ENCODE measurements at regions not wholly inside any gene's neighbourhood (a gene's known extent, or its start where the extent isn't known, plus 50 kb on each side); places are given as distances from the start of the nearest gene placed in this dataset.
"Not testable (repeated sequence)": the region's sequence is repeated elsewhere in the genome, so short reads cannot be mapped to it uniquely, and the experiment has no call there.

GRCh38 chr16:16672180-16672812 is 293.4 kb downstream of the NPIPA7 start:
- DNase-seq (ENCODE audit: low spot score) = not testable (repeated sequence)

GRCh38 chr16:16674820-16675219 is 295.9 kb downstream of the NPIPA7 start:
- DNase-seq (ENCODE audit: low spot score); in situ Hi-C loops (cut with MboI; ENCODE audit: low pct_unique_long_range_greater_than_20kb, low sequenced_read_pairs, unreplicated experiment): not testable (repeated sequence)

More at GRCh38 chr16:16672180-16672812, 293.4 kb downstream of the NPIPA7 start:
- in situ Hi-C loops (cut with MboI; ENCODE audit: low pct_unique_long_range_greater_than_20kb, low sequenced_read_pairs, unreplicated experiment) = not testable (repeated sequence)

GRCh38 chr16:16721849-16722248 is 342.9 kb downstream of the NPIPA7 start:
- DNase-seq (ENCODE audit: low spot score); in situ Hi-C loops (cut with MboI; ENCODE audit: low pct_unique_long_range_greater_than_20kb, low sequenced_read_pairs, unreplicated experiment): not testable (repeated sequence)

- in situ Hi-C loops (cut with MboI; ENCODE audit: low pct_unique_long_range_greater_than_20kb, low sequenced_read_pairs, unreplicated experiment); DNase-seq (ENCODE audit: low spot score): not testable (repeated sequence)
Measured at GRCh38 chr16:16722666-16723065, 343.7 kb downstream of the NPIPA7 start.

- DNase-seq (ENCODE audit: low spot score); in situ Hi-C loops (cut with MboI; ENCODE audit: low pct_unique_long_range_greater_than_20kb, low sequenced_read_pairs, unreplicated experiment): not testable (repeated sequence)
Measured at GRCh38 chr16:16723819-16724519, 345.0 kb downstream of the NPIPA7 start.

- in situ Hi-C loops (cut with MboI; ENCODE audit: low pct_unique_long_range_greater_than_20kb, low sequenced_read_pairs, unreplicated experiment); DNase-seq (ENCODE audit: low spot score): not testable (repeated sequence)
Measured at GRCh38 chr16:16727048-16727447, 348.1 kb downstream of the NPIPA7 start.

GRCh38 chr16:16742573-16742972 is 363.6 kb downstream of the NPIPA7 start:
- DNase-seq (ENCODE audit: low spot score); in situ Hi-C loops (cut with MboI; ENCODE audit: low pct_unique_long_range_greater_than_20kb, low sequenced_read_pairs, unreplicated experiment): not testable (repeated sequence)

GRCh38 chr16:16754992-16755667 is 376.2 kb downstream of the NPIPA7 start:
- DNase-seq (ENCODE audit: low spot score); in situ Hi-C loops (cut with MboI; ENCODE audit: low pct_unique_long_range_greater_than_20kb, low sequenced_read_pairs, unreplicated experiment): not testable (repeated sequence)

- DNase-seq (ENCODE audit: low spot score) = no peak
- in situ Hi-C loops (cut with MboI; ENCODE audit: low pct_unique_long_range_greater_than_20kb, low sequenced_read_pairs, unreplicated experiment) = no loop called here
- TF ChIP-seq CTCF (IDR thresholded peaks at IDR 0.05; ENCODE audit: extremely low read depth, insufficient read depth, missing control alignments) = no peak
Measured at GRCh38 chr16:16763449-16763848, 384.5 kb downstream of the NPIPA7 start.

- DNase-seq (ENCODE audit: low spot score); in situ Hi-C loops (cut with MboI; ENCODE audit: low pct_unique_long_range_greater_than_20kb, low sequenced_read_pairs, unreplicated experiment): not testable (repeated sequence)
Measured at GRCh38 chr16:16770717-16771116, 391.8 kb downstream of the NPIPA7 start.

GRCh38 chr16:16774389-16774788 is 395.4 kb downstream of the NPIPA7 start:
- in situ Hi-C loops (cut with MboI; ENCODE audit: low pct_unique_long_range_greater_than_20kb, low sequenced_read_pairs, unreplicated experiment) = no loop called here
- no peak for DNase-seq (ENCODE audit: low spot score)
- TF ChIP-seq CTCF (IDR thresholded peaks at IDR 0.05; ENCODE audit: extremely low read depth, insufficient read depth, missing control alignments) = no peak

Measured in GM13977 (cell line).